HG02610 (cell line): ENCODE measurements at regions not wholly inside any gene's neighbourhood (a gene's known extent, or its start where the extent isn't known, plus 50 kb on each side); places are given as distances from the start of the nearest gene placed in this dataset.
"Not testable (repeated sequence)": the region's sequence is repeated elsewhere in the genome, so short reads cannot be mapped to it uniquely, and the experiment has no call there.

Source experiments
- ATAC-seq: cut with Tn5 transposase; IDR thresholded peaks from one replicate; pipeline ENCODE4 v1.9.1; 2021; ENCODE audit warnings: mild to moderate bottlenecking, moderate library complexity; ENCODE audit not compliant: unreplicated experiment

DNA sequence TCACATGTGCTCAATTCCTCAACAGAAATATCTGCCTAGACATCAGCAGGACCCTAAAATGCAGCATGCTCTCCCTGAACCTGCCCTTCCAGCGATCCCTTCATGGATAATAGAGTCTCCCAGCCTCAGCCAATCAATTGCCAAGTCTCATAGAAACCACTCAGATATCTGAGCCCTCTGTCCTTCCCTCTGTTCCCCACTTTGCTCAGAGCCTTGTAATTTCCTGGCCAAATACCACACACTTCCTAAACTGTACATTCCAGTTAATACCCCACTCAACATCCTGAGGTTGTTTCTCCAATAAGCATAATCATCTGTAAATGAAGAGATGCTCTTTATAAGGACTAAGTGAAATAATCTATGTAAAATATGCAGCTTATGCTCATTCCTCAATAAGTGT is 59.3 kb upstream of the PTGFRN start:
- no peak for ATAC-seq

GRCh38 chr1:116851189-116851588 is 58.5 kb upstream of the PTGFRN start:
- ATAC-seq, result not testable (repeated sequence)

GRCh38 chr1:116851846-116852245 is 57.9 kb upstream of the PTGFRN start:
- ATAC-seq, result no peak

- no peak for ATAC-seq
Observed at GRCh38 chr1:116852367-116852766, 57.3 kb upstream of the PTGFRN start.

GRCh38 chr1:116852910-116853309 is 56.8 kb upstream of the PTGFRN start:
- no peak for ATAC-seq

GRCh38 chr1:116853680-116854402 is 55.9 kb upstream of the PTGFRN start:
- no peak for ATAC-seq

DNA sequence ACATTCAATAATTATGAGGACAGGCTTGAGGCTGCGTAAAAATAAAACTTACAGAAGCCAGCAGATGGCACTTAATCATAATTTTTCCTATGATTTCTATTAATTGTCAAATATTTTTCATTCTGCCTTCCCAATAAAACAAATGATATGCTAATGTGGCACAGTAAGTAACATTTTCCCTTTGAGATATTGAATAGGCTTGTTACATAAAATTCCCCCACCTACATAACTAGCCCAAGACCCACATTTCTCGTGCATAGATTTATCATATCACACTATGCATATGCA is 55.4 kb upstream of the PTGFRN start:
- no peak for ATAC-seq

GRCh38 chr1:116854716-116855115 is 55.0 kb upstream of the PTGFRN start:
- no peak for ATAC-seq

GRCh38 chr1:116855191-116855619 is 54.5 kb upstream of the PTGFRN start:
- ATAC-seq, result no peak

DNA sequence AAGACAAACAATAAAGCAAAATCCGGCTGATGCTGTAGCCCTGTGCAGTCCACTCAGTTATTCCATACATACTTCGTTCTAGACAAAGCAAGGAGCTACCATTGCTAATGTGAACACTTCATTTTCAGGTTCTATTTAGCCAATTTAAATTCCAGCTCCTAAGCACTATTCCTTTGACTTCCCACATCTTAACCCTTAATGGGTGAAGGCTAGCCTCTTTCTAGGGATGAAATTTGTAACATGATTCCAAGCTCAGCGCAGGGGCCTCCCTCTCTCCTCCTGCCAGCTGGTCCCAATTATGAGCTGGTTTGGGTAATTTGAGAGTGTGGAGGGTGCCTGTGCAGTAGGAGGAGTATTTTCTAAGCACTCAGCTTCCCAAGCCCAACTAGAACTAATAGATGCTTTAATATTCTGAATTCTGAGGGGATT is 53.9 kb upstream of the PTGFRN start:
- no peak for ATAC-seq

- ATAC-seq, result no peak
Observed at GRCh38 chr1:116856312-116856711, 53.4 kb upstream of the PTGFRN start.

- ATAC-seq, result no peak
Observed at GRCh38 chr1:116857092-116857491, 52.6 kb upstream of the PTGFRN start.
